Neural crest cell (in vitro differentiated cells): ENCODE measurements at regions not wholly inside any gene's neighbourhood (a gene's known extent, or its start where the extent isn't known, plus 50 kb on each side); places are given as distances from the start of the nearest gene placed in this dataset.

Source experiments
- DNase-seq: peaks from one replicate; pipeline ENCODE4 v3.0.0; 2021; ENCODE audit warnings: low read depth, mixed read lengths, low spot score
- H3K27ac Mint-ChIP-seq: one replicate; pipeline ENCODE4 v1.8.0; 2021; ENCODE audit warnings: mild to moderate bottlenecking, mixed read lengths; ENCODE audit not compliant: unreplicated experiment
- H3K27me3 Mint-ChIP-seq: 2 replicates; pipeline ENCODE4 v1.8.0; 2021; ENCODE audit warnings: low read depth, mild to moderate bottlenecking, mixed read lengths
- H3K36me3 Mint-ChIP-seq: 2 replicates; pipeline ENCODE4 v1.8.0; 2021; ENCODE audit warnings: low read depth, mild to moderate bottlenecking, mixed read lengths
- H3K4me1 Mint-ChIP-seq: 2 replicates; pipeline ENCODE4 v1.8.0; 2021; ENCODE audit warnings: mixed read lengths
- H3K4me3 Mint-ChIP-seq: one replicate; pipeline ENCODE4 v1.8.0; 2021; ENCODE audit warnings: mild to moderate bottlenecking, mixed read lengths
- H3K9me3 Mint-ChIP-seq: 2 replicates; pipeline ENCODE4 v1.8.0; 2021; ENCODE audit warnings: mixed read lengths
- TF ChIP-seq, protein P1 (sequence below): fragments of 200-600 bp; sonication (generic); conservative IDR thresholded peaks from 2 replicates; pipeline ENCODE4 v1.5.0; 2021; ENCODE audit warnings: antibody characterized with exemption, mild to moderate bottlenecking

DNA sequence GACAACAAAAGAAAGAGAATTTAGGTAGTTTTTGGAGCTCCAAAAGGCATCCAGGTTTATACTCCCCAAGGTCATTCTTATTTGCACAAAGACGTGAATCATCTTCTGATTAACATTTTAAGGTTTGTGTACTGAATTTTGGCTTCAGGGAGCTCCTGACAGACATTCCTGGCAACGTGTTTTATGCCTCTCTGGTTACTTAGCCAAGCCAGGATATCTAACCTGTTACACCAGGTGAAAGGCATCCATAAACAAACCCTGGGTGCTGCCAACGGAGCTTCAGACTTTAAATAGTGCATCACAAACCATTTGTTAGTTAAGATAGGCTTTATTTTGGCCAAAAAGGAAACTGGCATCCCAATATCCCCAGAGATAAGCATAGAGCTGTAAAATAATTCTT lies 997.3 kb downstream of the ARAP2 start:
- no peaks in the 10 kb centered on the region for H3K27me3 Mint-ChIP-seq
- no peak overlapping the region for H3K27ac Mint-ChIP-seq
- H3K9me3 Mint-ChIP-seq, result no peaks in the 10 kb centered on the region

DNA sequence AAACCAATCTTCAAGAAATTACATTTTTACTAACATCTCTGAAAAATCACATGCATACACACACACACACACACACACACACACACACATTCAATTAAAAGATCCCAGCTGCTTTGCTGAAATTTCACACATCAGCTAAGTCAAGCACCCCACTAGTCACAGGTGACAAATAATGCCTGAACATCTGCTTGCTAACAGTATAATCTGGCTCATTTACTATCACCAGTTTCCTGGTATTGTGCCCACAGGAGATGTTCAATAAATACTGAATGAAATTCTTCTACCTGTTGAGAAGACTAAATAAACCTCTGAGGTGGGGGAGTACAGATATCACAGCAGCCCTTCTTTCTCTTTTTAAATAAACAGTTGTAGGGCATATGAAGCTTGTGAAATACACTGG lies 994.0 kb downstream of the ARAP2 start:
- Mint-ChIP-seq H3K27ac (no peak overlapping the region), H3K27me3 (no peaks in the 10 kb centered on the region), H3K4me1 (no peaks in the 10 kb centered on the region), H3K4me3 (no peak overlapping the region), H3K9me3 (no peaks in the 10 kb centered on the region), H3K36me3 (no peaks in the 10 kb centered on the region)
- TF ChIP-seq, protein P1, sequence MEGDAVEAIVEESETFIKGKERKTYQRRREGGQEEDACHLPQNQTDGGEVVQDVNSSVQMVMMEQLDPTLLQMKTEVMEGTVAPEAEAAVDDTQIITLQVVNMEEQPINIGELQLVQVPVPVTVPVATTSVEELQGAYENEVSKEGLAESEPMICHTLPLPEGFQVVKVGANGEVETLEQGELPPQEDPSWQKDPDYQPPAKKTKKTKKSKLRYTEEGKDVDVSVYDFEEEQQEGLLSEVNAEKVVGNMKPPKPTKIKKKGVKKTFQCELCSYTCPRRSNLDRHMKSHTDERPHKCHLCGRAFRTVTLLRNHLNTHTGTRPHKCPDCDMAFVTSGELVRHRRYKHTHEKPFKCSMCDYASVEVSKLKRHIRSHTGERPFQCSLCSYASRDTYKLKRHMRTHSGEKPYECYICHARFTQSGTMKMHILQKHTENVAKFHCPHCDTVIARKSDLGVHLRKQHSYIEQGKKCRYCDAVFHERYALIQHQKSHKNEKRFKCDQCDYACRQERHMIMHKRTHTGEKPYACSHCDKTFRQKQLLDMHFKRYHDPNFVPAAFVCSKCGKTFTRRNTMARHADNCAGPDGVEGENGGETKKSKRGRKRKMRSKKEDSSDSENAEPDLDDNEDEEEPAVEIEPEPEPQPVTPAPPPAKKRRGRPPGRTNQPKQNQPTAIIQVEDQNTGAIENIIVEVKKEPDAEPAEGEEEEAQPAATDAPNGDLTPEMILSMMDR, result no peak
- DNase-seq, result no peak

More for the DNA sequence above, 997.3 kb downstream of the ARAP2 start:
- TF ChIP-seq, protein P1, result no peak
- H3K4me1 Mint-ChIP-seq, result no peaks in the 10 kb centered on the region
- DNase-seq, result no peak
- no peaks in the 10 kb centered on the region for H3K36me3 Mint-ChIP-seq
- H3K4me3 Mint-ChIP-seq, result no peak overlapping the region

GRCh38 chr4:35250761-35251160 lies 993.6 kb downstream of the ARAP2 start:
- Mint-ChIP-seq H3K36me3 (no peaks in the 10 kb centered on the region), H3K27ac (no peak overlapping the region), H3K9me3 (no peaks in the 10 kb centered on the region), H3K4me3 (no peak overlapping the region), H3K4me1 (no peaks in the 10 kb centered on the region), H3K27me3 (no peaks in the 10 kb centered on the region)
- DNase-seq, result no peak
- TF ChIP-seq, protein P1, result no peak

GRCh38 chr4:35252071-35252470 lies 992.2 kb downstream of the ARAP2 start:
- no peak overlapping the region for H3K4me3 Mint-ChIP-seq
- H3K4me1 Mint-ChIP-seq, result no peaks in the 10 kb centered on the region
- H3K9me3 Mint-ChIP-seq, result no peaks in the 10 kb centered on the region
- no peaks in the 10 kb centered on the region for H3K36me3 Mint-ChIP-seq
- H3K27ac Mint-ChIP-seq, result no peak overlapping the region
- H3K27me3 Mint-ChIP-seq, result no peaks in the 10 kb centered on the region
- no peak for DNase-seq
- TF ChIP-seq, protein P1, result no peak

DNA sequence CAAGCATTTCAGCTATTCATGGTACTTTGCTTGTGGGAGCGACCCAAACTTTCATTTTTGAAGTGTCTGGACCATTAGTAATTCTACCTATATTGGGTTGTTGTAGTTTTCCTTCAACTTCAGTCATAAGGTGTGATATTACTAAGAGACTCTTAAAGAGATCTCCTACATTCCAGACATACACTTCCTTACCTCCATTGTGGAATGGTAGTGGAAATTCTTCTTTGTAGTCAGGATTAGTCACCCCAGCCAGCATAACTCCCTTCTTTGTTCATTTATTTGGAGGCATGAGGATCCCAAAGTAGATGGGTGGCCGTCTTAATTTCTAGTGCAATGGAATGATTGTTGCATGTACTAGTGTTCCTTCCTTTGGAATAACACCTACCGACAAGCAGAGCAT lies 991.4 kb downstream of the ARAP2 start:
- no peaks in the 10 kb centered on the region for H3K4me1 Mint-ChIP-seq
- H3K36me3 Mint-ChIP-seq, result no peaks in the 10 kb centered on the region
- H3K4me3 Mint-ChIP-seq, result no peak overlapping the region
- TF ChIP-seq, protein P1, result no peak
- no peaks in the 10 kb centered on the region for H3K27me3 Mint-ChIP-seq
- no peak overlapping the region for H3K27ac Mint-ChIP-seq
- DNase-seq, result no peak
- no peaks in the 10 kb centered on the region for H3K9me3 Mint-ChIP-seq

DNA sequence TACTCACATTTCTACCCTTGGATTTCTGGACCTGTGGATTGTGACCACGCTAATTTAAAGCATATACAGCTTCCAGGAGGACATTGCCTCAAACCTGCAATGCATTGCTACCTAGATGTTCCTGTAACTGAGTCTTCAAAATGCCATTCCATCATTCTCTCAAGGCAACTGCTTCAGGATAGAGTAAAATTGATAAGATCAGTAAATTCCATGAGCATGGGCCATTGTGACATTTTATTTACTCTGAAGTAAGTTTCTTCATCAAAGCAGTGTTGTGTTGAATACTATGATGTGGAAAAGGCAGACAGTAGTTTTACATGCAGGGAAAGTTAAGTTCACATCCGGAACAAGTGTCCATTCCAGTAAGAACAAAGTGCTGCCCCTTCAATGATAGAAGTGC lies 991.0 kb downstream of the ARAP2 start:
- H3K27ac Mint-ChIP-seq, result no peak overlapping the region
- no peaks in the 10 kb centered on the region for H3K27me3 Mint-ChIP-seq
- no peak overlapping the region for H3K4me3 Mint-ChIP-seq
- no peaks in the 10 kb centered on the region for H3K9me3 Mint-ChIP-seq
- H3K4me1 Mint-ChIP-seq, result no peaks in the 10 kb centered on the region
- TF ChIP-seq, protein P1, result no peak
- DNase-seq, result no peak
- no peaks in the 10 kb centered on the region for H3K36me3 Mint-ChIP-seq
